ENCODE measurements at regions not wholly inside any gene's neighbourhood (a gene's known extent, or its start where the extent isn't known, plus 50 kb on each side); places are given as distances from the start of the nearest gene placed in this dataset.

DNA sequence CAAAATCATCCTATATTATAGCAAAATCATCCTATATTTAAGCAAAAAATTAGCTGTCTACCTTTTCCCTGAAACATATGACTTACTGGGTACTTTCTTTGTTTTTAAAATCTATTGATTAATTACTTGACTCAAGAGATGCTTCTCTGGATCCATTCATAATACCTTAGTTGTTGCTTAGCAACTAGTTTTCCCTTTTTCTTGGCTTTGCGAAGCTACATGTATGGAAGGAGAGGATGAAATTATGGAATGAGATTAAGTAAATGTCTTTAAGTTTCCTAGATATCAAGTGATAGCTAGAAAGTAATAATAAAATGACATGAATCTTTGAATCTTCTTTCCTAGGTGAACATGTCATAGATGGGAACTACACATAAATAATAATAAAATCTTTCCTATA lies 1033.2 kb upstream of the FAM98A start:
- TF ChIP-seq, protein P1, sequence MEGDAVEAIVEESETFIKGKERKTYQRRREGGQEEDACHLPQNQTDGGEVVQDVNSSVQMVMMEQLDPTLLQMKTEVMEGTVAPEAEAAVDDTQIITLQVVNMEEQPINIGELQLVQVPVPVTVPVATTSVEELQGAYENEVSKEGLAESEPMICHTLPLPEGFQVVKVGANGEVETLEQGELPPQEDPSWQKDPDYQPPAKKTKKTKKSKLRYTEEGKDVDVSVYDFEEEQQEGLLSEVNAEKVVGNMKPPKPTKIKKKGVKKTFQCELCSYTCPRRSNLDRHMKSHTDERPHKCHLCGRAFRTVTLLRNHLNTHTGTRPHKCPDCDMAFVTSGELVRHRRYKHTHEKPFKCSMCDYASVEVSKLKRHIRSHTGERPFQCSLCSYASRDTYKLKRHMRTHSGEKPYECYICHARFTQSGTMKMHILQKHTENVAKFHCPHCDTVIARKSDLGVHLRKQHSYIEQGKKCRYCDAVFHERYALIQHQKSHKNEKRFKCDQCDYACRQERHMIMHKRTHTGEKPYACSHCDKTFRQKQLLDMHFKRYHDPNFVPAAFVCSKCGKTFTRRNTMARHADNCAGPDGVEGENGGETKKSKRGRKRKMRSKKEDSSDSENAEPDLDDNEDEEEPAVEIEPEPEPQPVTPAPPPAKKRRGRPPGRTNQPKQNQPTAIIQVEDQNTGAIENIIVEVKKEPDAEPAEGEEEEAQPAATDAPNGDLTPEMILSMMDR (IDR thresholded peaks at IDR 0.05; ENCODE audit: unreplicated experiment), result no peak
- peaks cover 3% of the 10 kb centered on the region for H3K27me3 Mint-ChIP-seq (ENCODE audit: unreplicated experiment)
- H3K36me3 Mint-ChIP-seq (ENCODE audit: low read depth, unreplicated experiment), result peaks cover 4% of the 10 kb centered on the region
- H3K4me1 Mint-ChIP-seq (ENCODE audit: unreplicated experiment), result no peaks in the 10 kb centered on the region
- no peak for DNase-seq (ENCODE audit: low spot score)
- peaks cover 5% of the 10 kb centered on the region for H3K9me3 Mint-ChIP-seq (ENCODE audit: unreplicated experiment)
- H3K27ac Mint-ChIP-seq (ENCODE audit: unreplicated experiment), result no peak overlapping the region
- no peak overlapping the region for H3K4me3 Mint-ChIP-seq (ENCODE audit: unreplicated experiment)

DNA sequence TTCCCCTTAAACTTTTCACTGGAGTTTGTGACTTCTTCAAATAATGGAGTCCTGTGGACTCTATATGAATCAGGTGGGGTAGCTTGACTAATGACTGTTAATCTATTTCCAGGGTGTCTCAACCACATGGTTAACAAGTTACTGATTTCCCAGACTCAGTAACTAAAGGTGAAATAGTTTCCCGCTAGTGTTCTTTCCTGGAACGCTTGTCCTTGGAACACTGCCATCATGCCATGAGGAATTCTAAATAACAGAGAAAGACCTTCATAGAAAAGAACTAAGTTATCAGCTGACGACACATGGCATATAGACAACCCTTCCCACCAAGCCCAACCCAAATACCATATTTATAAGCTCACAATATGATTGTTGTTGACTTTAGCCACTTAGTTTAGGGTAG lies 1027.9 kb upstream of the FAM98A start:
- DNase-seq (ENCODE audit: low spot score), result no peak
- Mint-ChIP-seq H3K36me3 (ENCODE audit: low read depth, unreplicated experiment) (no peaks in the 10 kb centered on the region), H3K9me3 (ENCODE audit: unreplicated experiment) (no peaks in the 10 kb centered on the region), H3K4me1 (ENCODE audit: unreplicated experiment) (no peaks in the 10 kb centered on the region), H3K27ac (ENCODE audit: unreplicated experiment) (no peak overlapping the region), H3K4me3 (ENCODE audit: unreplicated experiment) (no peak overlapping the region), H3K27me3 (ENCODE audit: unreplicated experiment) (no peaks in the 10 kb centered on the region)
- TF ChIP-seq, protein P1 (IDR thresholded peaks at IDR 0.05; ENCODE audit: unreplicated experiment), result no peak

DNA sequence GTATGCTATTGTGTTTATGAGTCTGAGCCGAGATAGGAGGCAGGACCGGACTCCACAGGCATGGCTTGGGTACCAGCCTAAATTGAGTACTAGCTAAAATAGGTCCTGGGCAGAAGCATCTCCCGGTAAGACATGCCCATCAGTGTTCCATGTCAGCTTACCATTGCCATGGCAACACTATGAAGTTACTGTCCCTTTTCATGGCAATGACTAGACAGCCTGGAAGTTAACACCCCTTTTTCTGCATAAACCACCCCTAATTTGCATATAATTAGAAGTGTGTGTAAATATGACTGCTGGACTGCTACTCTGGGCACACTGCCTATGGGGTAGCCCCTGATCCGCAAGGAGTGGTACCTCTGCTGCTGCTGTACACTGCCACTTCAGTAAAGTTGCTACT lies 1005.1 kb upstream of the FAM98A start:
- TF ChIP-seq, protein P1 (IDR thresholded peaks at IDR 0.05; ENCODE audit: unreplicated experiment), result no peak
- Mint-ChIP-seq H3K36me3 (ENCODE audit: low read depth, unreplicated experiment) (no peaks in the 10 kb centered on the region), H3K27me3 (ENCODE audit: unreplicated experiment) (peaks cover 2% of the 10 kb centered on the region), H3K4me3 (ENCODE audit: unreplicated experiment) (no peak overlapping the region), H3K4me1 (ENCODE audit: unreplicated experiment) (peaks cover 6% of the 10 kb centered on the region), H3K27ac (ENCODE audit: unreplicated experiment) (no peak overlapping the region), H3K9me3 (ENCODE audit: unreplicated experiment) (no peaks in the 10 kb centered on the region)
- no peak for DNase-seq (ENCODE audit: low spot score)

DNA sequence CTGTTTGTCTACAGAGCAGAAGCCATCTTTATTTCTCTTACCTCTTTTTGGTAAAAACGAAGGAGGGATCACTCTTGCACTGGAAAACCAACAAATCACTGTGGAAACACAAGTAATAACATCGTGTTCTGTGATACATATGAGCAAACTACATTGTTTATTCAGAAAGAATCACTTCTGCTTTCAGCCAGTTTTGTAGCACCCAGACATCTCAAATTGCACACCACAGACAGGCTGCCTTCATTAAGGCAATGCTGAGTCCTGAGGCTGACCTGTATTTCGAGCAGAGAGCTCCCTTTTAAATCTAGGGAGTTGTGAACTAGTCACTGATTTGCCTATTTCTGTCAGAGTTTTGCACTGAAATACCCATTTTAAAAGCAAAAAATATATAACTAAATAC lies 1003.2 kb upstream of the FAM98A start:
- DNase-seq (ENCODE audit: low spot score), result no peak
- no peaks in the 10 kb centered on the region for H3K9me3 Mint-ChIP-seq (ENCODE audit: unreplicated experiment)
- no peak overlapping the region for H3K27ac Mint-ChIP-seq (ENCODE audit: unreplicated experiment)
- peaks cover 6% of the 10 kb centered on the region for H3K4me1 Mint-ChIP-seq (ENCODE audit: unreplicated experiment)
- TF ChIP-seq, protein P1 (IDR thresholded peaks at IDR 0.05; ENCODE audit: unreplicated experiment), result no peak
- H3K27me3 Mint-ChIP-seq (ENCODE audit: unreplicated experiment), result no peaks in the 10 kb centered on the region
- no peak overlapping the region for H3K4me3 Mint-ChIP-seq (ENCODE audit: unreplicated experiment)
- no peaks in the 10 kb centered on the region for H3K36me3 Mint-ChIP-seq (ENCODE audit: low read depth, unreplicated experiment)

DNA sequence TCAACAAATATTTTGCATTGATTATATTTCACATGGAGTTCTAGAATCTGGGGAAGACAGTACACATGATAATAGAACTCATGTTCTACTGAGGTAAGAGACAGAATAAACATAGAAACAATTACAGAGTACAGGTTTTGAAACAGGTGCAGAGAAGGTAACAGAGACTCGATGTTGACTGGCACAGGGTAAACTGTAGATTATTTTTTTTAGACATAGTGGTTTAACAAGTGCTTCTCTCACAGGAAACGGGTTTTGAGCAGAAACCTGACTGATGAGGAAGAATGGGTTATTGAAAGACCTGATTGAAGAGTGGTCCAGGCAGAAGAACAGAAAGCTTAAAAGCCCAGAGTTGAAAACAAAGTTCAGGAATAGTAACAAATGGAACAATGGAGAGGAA lies 1002.5 kb upstream of the FAM98A start:
- no peak overlapping the region for H3K27ac Mint-ChIP-seq (ENCODE audit: unreplicated experiment)
- H3K36me3 Mint-ChIP-seq (ENCODE audit: low read depth, unreplicated experiment), result no peaks in the 10 kb centered on the region
- no peaks in the 10 kb centered on the region for H3K27me3 Mint-ChIP-seq (ENCODE audit: unreplicated experiment)
- peaks cover 6% of the 10 kb centered on the region for H3K4me1 Mint-ChIP-seq (ENCODE audit: unreplicated experiment)
- H3K4me3 Mint-ChIP-seq (ENCODE audit: unreplicated experiment), result no peak overlapping the region
- no peak for DNase-seq (ENCODE audit: low spot score)
- TF ChIP-seq, protein P1 (IDR thresholded peaks at IDR 0.05; ENCODE audit: unreplicated experiment), result no peak
- no peaks in the 10 kb centered on the region for H3K9me3 Mint-ChIP-seq (ENCODE audit: unreplicated experiment)
